Gastrocnemius medialis (tissue), 4 donors: ENCODE measurements at regions not wholly inside any gene's neighbourhood (a gene's known extent, or its start where the extent isn't known, plus 50 kb on each side); places are given as distances from the start of the nearest gene placed in this dataset.

Experiments used
- CTCF ChIP-seq, 5 experiments: fragments of 450-650 bp in 3 of 5; fragments of 200-600 bp in 2 of 5; sonication (generic) in 2 of 5; IDR thresholded peaks in 4 of 5; conservative IDR thresholded peaks in 1 of 5; 1 replicate in 4 of 5; 2 replicates in 1 of 5; pipeline ENCODE4 v1.5.1; 2016 to 2019; ENCODE audit warnings: antibody characterized with exemption in 5 of 5, mild to moderate bottlenecking in 3 of 5, moderate library complexity in 3 of 5
- POLR2A ChIP-seq, 2 donors: fragments of 450-650 bp; IDR thresholded peaks; one replicate each; pipeline ENCODE4 v1.6.1; 2017; ENCODE audit warnings: antibody characterized with exemption in 2 of 2, mild to moderate bottlenecking in 2 of 2, moderate library complexity in 2 of 2

- TF ChIP-seq CTCF (IDR thresholded peaks at IDR 0.05 in 4 of 5, conservative IDR thresholded peaks at IDR 0.05 in 1 of 5) = no peak
- no peak for TF ChIP-seq POLR2A (IDR thresholded peaks at IDR 0.05)
These were observed 90.6 kb upstream of the CXCL14 start for GRCh38 chr5:135669416-135669815.
